ENCODE measurements at regions not wholly inside any gene's neighbourhood (a gene's known extent, or its start where the extent isn't known, plus 50 kb on each side); places are given as distances from the start of the nearest gene placed in this dataset.

GRCh38 chr14:100638211-100638855, 51.1 kb upstream of the BEGAIN start:
- DNase-seq, result no peak

DNA sequence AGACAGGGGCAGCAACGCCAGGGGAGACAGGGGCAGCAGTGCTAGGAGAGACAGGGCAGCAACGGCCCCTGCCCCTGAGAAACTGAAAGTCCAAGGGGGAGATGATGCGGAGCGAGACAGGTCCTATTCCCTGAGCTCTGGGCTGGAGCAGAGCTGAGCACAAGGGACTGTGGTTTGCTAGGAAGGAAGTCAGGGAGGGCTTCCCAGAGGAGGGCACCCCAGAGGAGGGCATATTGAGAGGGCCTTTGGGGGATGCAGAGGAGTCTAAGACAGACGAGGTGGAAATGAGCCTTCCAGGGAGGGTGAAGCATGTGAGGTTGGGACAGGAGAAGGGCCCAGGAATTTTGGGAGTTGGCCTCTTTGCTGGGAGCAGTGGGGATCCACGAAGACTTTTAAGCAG, 52.1 kb upstream of the BEGAIN start:
- DNase-seq, result no peak

DNA sequence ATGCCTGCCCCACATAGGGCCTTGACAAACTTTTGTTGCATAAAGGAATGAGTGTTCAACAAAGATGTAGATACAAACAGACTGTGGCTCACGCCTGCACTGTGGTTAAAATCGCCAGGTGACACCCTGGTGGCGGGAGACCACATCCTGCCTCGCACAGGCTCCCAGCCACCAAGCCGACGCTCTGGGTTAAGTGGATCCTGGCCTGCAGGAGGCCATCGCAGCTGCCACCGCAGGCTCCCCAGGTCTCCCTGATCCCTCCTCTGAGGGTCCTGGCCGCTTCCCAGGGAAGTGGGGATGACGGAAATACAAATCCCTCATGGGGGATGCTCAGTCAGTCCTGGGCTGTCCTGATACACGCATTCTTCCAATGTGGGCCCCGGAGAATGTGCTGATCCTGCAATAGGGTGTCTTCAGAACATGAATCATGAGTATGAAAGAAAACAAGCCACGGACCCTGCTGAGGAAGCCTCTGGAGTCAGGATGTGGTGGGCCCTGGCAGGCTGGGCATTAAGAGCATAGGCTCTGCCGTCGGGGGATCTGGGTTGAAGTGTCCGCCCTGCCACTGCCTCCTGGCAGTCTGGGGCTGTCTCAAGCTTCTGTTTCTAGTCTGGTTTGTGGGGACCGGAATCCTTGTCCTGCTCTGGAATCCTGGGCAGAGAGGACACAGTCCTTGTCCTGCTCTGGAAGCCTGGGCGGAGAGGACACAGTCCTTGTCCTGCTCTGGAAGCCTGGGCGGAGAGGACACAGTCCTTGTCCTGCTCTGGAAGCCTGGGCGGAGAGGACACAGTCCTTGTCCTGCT, 53.5 kb upstream of the BEGAIN start:
- DNase-seq, result peak; percentile 87

- DNase-seq, result no peak
Measured at GRCh38 chr14:100641274-100641860, 54.1 kb upstream of the BEGAIN start.

DNA sequence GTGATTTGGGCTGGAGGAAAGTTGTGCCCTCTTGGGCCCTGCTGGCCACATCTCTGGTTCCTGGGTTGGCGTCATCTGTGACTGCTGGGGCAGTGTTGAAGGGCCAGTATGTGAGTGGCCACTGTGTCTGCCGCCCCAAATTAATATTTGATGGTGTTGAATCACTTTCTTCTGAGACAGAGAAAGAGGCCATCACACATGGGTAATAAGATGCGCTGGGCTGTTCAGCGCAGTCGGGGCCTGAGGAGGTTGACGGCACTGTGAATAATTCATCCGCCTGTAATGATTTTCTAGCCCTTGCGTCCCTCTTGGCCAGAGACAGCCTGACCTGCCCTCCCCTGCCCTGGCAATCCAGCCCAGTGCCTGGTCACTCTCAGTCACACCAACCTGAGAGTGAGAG, 56.2 kb upstream of the BEGAIN start:
- DNase-seq, result no peak

- DNase-seq, result no peak
Measured at GRCh38 chr14:100644383-100644782, 57.2 kb upstream of the BEGAIN start.

DNA sequence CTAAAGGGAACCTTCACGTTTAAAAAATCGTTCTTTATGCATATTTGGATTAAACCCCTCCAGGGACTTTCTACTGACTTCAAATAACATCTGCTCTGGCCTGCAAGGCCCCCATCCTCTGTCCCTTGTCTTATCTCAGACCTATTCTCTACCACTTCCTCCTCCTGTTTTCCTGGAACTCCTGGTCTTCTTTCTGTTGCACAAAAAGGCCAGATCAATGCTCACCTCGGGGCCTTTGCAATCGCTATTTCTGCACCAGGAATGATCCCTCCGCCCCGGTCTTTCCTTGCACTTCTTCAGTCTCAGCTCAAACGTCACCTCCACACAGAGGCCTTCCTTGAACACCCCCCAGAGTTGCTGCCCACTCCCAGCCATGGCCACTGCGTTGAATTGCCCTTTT, 57.6 kb upstream of the BEGAIN start:
- DNase-seq, result no peak

DNA sequence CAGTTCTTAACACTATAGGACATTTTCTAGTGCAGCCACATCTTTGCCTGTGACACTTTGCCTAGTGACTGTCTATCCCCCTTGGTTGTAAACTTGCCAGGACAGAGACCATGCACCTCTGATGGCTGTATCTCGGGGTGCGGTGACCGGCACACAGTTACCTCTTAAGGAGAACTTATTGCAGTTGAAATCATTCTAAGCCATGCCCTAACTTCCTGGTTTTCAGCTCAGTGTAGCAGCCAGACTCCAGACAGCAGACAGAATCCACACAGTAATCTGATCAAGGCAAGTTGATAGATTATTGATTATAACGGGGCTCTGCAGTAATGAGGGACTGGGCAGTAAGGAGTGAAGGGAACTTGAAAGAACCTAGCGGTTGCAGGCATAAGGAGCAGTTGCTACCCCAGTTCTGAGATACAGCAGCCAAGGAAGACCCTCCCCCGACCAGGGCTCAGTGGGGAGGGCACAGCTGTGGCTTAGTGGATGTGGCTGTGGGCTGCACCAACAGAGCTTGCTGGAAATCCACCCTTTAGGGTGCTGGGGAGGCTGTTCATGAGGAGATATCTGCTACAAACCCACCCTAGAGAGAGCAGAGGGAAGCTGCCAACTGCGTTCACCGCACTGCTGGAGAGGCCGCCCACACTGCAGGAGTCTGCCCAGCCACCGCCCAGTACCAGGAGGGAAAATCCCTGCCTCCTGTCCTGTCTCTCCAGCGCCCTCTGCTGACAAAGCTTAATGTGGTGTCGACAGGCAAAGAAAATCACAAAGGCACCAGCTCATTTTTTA, 58.2 kb upstream of the BEGAIN start:
- DNase-seq, result peak; percentile 93

DNA sequence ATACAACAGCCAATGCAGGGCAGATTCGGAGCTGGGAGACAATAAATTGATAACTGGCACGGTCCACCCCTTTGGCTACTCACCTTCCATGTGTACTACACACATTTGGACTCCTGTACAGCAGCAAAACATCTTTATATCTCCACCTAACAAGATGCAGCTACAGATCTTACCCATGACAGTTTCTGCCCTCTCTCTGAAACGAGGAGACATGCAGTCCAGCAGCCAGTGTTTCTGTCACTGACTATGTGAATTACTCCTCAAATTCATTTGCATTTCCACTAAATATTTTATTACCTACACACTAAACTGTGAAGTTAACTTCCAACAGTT, 58.7 kb upstream of the BEGAIN start:
- no peak for DNase-seq

DNA sequence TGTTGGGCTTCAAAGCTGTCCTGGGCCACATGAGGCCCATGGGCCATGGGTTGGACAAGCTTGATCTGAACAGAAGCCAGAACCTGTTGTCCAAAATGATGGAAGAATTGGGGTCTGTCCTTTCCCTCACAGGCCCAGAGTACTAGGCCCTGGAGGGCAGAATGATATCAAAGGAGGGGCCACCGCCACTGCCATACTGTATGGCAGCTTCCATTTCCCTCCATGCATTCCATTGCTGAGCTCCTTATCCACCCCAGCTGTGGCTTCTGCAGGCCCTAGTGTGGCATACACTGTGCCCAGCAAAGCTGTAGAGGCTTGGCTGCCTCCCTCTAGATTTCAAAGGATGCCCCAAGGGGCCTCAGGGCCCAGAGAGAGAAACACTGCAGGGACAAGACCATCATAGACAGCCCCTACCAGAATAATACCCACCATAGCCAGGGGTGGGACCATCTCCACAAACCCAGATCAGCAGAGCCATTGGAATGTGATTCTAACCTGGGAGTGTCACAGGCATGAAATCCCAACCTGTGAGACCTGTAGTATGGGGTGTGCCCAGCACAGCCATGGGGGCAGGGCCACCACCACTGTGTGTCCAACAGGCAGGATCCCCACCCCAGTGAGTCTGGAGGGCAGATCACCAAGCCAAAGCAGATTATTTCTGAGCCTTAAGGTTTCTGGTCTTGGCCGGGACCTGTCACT, 61.4 kb upstream of the BEGAIN start:
- DNase-seq, result no peak

DNA sequence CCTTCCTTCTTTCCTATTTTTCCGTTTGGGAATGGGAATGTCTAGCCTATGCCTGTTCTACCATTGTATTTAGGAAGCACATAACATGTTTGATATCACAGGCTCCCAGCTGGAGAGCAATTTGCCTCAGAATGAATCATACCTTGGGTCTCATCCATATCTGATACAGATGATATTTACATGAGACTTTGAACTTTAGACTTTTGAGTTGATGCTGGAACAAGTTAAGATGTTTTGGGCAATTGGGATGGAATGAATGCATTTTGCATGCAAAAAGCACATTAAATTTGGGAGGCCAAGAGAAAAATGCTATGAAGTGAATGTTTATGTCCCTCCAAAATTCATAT, 61.9 kb upstream of the BEGAIN start:
- DNase-seq, result no peak

DNA sequence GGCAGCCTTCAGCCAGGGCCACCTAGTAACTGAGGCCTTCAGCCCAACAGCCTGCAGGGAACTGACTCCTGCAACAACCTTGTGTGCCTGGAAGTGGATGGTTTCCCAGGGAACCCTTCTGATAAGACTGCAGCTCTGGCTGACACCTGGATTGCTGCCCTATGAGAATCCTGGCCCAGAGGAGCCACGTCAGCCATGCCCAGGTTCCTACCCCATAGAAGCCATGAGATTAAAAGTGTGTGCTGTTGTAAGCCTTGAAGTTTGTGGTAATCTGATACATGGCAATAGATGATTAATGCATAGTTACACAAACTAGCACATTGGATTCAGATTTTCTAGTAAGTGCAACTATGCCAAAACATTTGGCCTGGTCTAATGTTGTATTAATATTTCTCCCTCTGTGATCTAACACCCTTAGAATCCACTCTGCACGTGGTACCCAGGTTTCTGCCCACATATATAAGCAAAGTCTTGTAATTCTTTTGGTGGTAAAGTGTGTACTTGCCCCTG, 64.8 kb upstream of the BEGAIN start:
- DNase-seq, result no peak

GRCh38 chr14:100652744-100653143, 65.5 kb upstream of the BEGAIN start:
- DNase-seq, result no peak

DNA sequence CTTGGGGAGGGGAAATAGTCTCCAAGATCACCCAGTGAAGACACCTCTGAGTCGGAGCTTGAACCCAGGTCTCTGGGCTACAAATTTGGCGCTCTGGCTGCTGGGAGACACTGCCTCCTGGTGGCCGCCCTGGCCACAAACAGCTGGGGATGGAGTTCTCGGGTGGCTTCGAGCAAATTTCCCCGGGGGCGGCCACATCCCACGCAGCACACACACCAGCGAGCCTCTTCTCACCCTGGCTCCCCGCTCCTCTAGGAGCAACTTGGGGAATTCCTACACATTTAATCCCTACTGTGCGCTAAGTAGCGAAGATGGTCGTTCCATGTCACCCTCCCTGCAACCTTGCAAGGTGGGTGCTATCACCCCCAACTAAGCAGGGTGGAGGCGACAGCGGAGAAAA, 66.2 kb upstream of the BEGAIN start:
- DNase-seq, result peak; percentile 75

DNA sequence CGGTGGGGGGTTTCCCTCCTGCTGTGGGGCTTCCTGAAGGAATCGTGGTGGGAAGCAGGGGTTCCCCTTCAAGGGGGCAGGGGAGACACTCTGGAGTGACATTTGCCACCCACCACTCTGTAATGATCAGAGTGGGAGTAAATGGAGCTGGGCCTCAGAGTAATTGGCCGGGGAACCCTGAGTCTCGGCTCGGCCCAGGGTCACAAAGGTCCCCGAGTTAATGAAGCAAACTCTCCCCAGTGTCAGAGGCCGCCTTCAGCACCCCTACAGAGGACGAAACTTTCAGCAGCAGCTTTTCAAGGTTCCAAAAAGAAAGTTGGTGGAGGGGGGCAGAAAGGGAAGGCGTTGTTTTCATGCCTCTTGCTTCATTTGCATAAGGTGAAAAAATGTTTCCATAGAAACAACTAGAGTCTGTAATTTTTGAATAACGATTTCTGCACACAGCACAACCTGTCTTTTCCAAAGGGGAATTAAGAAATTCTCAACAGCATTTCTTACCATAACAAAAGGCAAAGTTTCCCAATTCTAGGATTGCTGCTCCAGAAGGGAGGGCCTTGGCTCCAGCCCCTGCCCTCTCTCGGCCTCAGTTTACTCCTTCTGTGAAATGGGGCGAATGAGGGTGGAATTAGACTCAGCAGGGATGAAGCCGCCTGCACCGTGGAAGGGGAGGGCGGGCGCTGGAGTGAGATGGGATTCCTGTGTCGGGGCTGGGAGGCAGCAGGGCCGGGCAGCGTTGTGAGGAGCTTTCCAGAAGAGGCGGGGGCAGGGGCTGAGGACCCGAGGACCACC, 67.0 kb upstream of the BEGAIN start:
- DNase-seq, result no peak

GRCh38 chr14:100654814-100655740, 67.9 kb upstream of the BEGAIN start:
- peak; percentile 80 for DNase-seq

DNA sequence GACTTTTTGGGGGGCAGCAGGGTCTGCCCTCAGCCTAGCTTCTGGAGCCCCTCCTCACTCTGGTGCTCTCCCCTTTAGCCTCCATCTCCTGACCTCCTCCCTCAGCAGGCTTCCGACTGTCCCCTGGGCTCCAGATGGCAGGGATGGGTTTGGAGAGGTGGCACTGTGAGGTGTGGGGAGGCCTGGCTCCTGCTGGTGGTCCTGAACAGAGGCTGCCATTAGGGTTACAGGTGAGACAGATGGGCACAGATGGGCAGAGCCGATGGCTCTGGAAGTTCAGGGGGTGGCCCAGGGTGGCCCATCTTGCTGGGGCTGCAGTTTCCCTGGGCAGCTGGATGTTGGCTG, 68.5 kb upstream of the BEGAIN start:
- no peak for DNase-seq

- DNase-seq, result no peak
Measured at GRCh38 chr14:100656996-100657395, 69.7 kb upstream of the DLK1 start.

- no peak for DNase-seq
Measured at GRCh38 chr14:100657780-100658179, 68.9 kb upstream of the DLK1 start.

GRCh38 chr14:100658181-100658886, 68.4 kb upstream of the DLK1 start:
- no peak for DNase-seq
